Inflammatory macrophage treated with lipopolysaccharide for 4 hours (primary cell): ENCODE measurements at regions not wholly inside any gene's neighbourhood (a gene's known extent, or its start where the extent isn't known, plus 50 kb on each side); places are given as distances from the start of the nearest gene placed in this dataset.
"Not testable (repeated sequence)": the region's sequence is repeated elsewhere in the genome, so short reads cannot be mapped to it uniquely, and the experiment has no call there.

Source experiments
- DNase-seq: peaks from one replicate; pipeline ENCODE4 v3.0.0-alpha.2; 2020

DNA sequence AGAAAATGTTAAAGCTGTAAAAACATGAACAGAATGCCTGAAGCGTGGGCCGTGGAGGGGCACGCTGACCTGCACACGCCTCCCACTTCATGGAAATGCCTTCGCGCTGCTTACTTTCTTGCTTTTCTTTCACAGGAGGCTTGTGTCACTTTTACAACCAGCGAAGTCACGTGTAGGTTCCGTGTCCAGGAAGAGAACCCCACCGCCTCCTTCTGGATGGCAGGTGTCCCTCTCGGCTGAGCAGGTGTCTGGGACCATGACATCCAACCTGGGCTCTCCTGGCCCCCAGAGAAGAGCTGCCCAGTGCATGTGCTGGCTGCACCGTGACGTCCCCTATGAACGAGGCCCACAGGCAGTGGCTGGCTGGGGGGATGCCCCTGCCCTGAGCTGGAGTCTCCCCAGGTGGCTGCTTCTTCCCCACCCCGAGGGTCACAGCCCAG, 345.0 kb upstream of the SFSWAP start:
- no peak for DNase-seq

GRCh38 chr12:131366261-131366871, 344.5 kb upstream of the SFSWAP start:
- no peak for DNase-seq

- not testable (repeated sequence) for DNase-seq
These were observed 343.6 kb upstream of the SFSWAP start for GRCh38 chr12:131367067-131367982.

- no peak for DNase-seq
These were observed 342.8 kb upstream of the SFSWAP start for GRCh38 chr12:131367983-131368667.

- DNase-seq = no peak
These were observed 342.2 kb upstream of the SFSWAP start for GRCh38 chr12:131368668-131369071.

DNA sequence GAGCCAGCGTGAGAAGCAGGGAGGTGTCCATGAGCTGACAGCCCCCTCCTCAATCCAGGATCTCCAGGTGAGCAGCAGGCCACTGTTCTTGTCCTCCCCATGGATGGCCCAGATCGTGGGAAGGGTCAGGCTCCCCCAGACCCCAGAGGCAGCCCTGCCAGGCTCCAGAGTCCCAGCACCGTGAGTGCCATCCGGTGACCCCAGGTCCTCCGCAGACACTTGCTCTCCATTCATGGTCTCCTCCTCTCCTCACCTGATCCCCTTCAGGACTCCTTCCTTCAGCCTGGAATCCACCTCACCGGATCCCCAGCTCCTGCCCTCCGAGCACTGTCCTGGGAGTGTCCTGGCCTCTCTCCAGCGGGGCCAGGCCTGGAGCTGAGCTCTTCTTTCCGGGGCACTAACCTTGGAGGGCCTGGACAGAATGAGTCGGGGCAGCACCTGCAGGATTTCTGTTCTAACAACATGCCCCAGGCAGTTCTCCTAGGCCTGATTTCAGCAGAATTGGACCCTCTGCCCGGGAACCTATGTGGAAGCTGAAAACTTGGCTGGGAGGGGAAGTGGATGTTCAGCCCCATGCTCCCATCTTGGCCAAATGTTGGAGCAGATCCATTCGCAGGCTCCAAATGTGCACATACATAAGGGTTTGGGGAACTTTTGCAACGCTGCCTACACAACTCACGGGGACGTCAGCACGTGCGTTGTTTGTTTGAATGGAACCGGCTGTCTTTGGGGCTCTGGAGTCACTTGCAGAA, 341.6 kb upstream of the SFSWAP start:
- DNase-seq = no peak

DNA sequence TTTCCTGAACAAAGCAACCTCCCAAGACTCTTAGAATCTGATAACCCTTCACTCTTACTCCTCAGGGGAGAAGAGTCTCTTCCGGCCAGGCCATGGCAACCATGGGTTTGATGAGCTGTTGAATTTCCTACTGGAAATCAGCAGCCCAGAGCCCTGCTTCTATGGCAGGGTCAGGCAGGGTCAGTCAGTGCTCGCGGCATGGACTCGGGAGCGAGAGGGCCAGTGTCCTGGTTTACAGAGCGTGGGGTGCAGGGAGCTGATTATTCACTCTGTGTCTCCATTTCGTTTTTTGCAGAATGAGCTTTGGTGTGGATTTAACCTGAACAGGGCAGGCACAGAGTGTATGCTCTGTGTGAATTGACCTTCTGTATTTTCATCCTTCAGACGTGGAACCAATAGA, 340.6 kb upstream of the SFSWAP start:
- no peak for DNase-seq

GRCh38 chr12:131370791-131371347, 340.0 kb upstream of the SFSWAP start:
- no peak for DNase-seq

- no peak for DNase-seq
These were observed 339.3 kb upstream of the SFSWAP start for GRCh38 chr12:131371401-131372170.

- DNase-seq = no peak
These were observed 338.8 kb upstream of the SFSWAP start for GRCh38 chr12:131372171-131372475.

- DNase-seq = no peak
These were observed 338.1 kb upstream of the SFSWAP start for GRCh38 chr12:131372706-131373195.

GRCh38 chr12:131375261-131375971, 335.5 kb upstream of the SFSWAP start:
- no peak for DNase-seq

- no peak for DNase-seq
These were observed 334.9 kb upstream of the SFSWAP start for GRCh38 chr12:131375972-131376345.

GRCh38 chr12:131378176-131378842, 332.6 kb upstream of the SFSWAP start:
- no peak for DNase-seq

DNA sequence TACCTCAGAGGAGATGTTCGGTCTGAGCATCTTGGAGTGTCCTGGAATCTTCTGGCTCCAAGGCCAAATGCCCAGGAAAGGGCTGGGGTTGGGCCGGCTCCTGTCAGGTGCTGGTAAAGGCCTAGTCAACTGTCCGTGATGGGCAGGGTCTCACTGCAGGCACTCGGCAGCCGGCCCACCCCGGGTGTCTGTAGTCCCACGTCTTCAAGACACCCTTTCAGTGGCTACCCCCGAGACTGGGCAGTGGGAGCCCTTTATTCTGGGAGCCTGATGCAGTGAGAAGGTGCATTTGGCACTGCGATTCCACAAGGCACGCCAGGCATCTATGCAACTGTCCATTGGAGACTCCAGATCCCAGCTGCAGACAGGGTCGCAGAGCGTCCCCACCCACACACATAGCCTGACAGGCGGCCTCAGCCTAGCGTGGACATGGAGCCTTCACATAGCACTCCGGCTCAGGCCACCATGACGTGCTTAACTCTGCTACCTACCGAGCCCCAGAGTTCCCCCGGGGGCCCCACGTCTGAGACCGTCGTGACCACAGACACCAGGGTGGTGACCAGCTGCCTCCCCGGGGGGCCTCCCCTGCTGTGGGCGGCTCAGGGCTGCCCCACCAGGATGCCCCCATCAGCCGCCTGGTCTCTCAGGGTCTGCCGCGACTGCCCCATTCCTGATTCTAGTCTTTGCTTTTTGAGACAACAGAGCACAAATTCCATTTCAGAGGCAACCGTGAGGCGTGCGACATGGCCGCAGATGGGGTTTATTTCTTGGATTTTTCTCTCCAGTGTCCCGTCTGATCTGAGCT, 331.8 kb upstream of the SFSWAP start:
- DNase-seq = no peak

DNA sequence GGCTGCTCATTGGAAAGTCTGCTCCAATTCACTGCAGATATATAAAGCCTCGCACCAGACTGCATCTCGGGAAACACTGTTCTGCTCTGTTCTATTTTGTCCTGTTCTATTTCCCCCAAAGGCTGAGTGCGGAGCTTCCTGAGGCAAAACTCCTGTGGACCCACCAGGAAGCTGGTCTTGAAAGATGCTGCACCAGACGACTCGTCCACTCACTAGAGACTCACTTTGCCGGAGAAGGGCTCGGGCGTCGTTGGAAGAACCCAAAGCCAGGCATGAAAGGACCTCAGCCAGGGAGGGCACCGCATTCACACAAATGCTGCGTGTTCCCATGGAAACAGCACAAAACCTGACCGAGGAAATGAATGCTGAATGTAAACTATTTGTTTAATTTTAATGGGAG, 331.2 kb upstream of the SFSWAP start:
- DNase-seq = no peak

- DNase-seq = no peak
These were observed 330.5 kb upstream of the SFSWAP start for GRCh38 chr12:131380220-131380964.

GRCh38 chr12:131380965-131381705, 329.8 kb upstream of the SFSWAP start:
- DNase-seq = no peak
